ENCODE measurements at regions not wholly inside any gene's neighbourhood (a gene's known extent, or its start where the extent isn't known, plus 50 kb on each side); places are given as distances from the start of the nearest gene placed in this dataset.
"Not testable (repeated sequence)": the region's sequence is repeated elsewhere in the genome, so short reads cannot be mapped to it uniquely, and the experiment has no call there.

DNA sequence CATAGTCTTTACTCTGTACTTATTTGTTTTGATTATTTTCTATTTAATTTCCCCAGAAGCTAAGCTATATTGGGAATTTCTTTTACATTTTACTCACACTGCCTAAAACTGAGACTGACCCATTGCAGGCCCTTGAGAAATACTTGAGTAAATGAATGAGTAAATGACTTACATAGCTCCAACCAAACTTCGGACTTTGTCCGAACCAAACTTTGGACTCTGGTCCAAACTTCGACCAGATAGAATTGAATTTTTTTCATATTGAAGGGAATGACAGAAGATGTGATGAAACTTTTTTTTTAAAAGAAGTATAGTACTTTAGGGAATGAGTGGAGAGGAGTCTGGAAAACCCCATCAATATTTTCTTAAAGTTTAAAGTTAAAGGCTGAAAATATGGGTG, 75.6 kb upstream of the MYRIP start:
- TF ChIP-seq EZH2 (IDR thresholded peaks at IDR 0.05; ENCODE audit: insufficient read depth, low read length): no peak
- TF ChIP-seq, protein P1, sequence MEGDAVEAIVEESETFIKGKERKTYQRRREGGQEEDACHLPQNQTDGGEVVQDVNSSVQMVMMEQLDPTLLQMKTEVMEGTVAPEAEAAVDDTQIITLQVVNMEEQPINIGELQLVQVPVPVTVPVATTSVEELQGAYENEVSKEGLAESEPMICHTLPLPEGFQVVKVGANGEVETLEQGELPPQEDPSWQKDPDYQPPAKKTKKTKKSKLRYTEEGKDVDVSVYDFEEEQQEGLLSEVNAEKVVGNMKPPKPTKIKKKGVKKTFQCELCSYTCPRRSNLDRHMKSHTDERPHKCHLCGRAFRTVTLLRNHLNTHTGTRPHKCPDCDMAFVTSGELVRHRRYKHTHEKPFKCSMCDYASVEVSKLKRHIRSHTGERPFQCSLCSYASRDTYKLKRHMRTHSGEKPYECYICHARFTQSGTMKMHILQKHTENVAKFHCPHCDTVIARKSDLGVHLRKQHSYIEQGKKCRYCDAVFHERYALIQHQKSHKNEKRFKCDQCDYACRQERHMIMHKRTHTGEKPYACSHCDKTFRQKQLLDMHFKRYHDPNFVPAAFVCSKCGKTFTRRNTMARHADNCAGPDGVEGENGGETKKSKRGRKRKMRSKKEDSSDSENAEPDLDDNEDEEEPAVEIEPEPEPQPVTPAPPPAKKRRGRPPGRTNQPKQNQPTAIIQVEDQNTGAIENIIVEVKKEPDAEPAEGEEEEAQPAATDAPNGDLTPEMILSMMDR (IDR thresholded peaks at IDR 0.05; ENCODE audit: insufficient read depth, low read depth, low read length): no peak
- Mint-ChIP-seq H3K9me3 (ENCODE audit: unreplicated experiment) (peaks cover 3% of the 10 kb centered on the region), H3K4me1 (ENCODE audit: low read depth, unreplicated experiment) (no peaks in the 10 kb centered on the region), H3K27me3 (ENCODE audit: low read depth, unreplicated experiment) (no peaks in the 10 kb centered on the region), H3K27ac (ENCODE audit: unreplicated experiment) (no peak overlapping the region), H3K36me3 (ENCODE audit: low read depth, unreplicated experiment) (no peaks in the 10 kb centered on the region), H3K4me3 (ENCODE audit: unreplicated experiment) (no peak overlapping the region)
- Histone ChIP-seq H3K9me3 (ENCODE audit: insufficient read depth, low read depth, low read length) (no peaks in the 10 kb centered on the region), H3K4me2 (ENCODE audit: low read length) (no peak overlapping the region), H4K20me1 (ENCODE audit: insufficient read depth, low read length) (no peaks in the 10 kb centered on the region), H3K4me3 (ENCODE audit: insufficient read depth, low read depth, low read length) (no peak overlapping the region), H3K79me2 (ENCODE audit: insufficient read depth, low read length) (no peaks in the 10 kb centered on the region), H3K36me3 (ENCODE audit: insufficient read depth, low read length) (no peaks in the 10 kb centered on the region), H3K27ac (ENCODE audit: low read depth, low read length) (no peak overlapping the region), H2AFZ (ENCODE audit: low read depth, low read length) (no peak overlapping the region), H3K27me3 (ENCODE audit: insufficient read depth, low read length) (no peaks in the 10 kb centered on the region), H3K4me1 (ENCODE audit: insufficient read depth, low read length) (no peaks in the 10 kb centered on the region), H3K9ac (ENCODE audit: low read length) (no peak overlapping the region)
- DNase-seq (ENCODE audit: low read depth): no peak
- no peak for FAIRE-seq

DNA sequence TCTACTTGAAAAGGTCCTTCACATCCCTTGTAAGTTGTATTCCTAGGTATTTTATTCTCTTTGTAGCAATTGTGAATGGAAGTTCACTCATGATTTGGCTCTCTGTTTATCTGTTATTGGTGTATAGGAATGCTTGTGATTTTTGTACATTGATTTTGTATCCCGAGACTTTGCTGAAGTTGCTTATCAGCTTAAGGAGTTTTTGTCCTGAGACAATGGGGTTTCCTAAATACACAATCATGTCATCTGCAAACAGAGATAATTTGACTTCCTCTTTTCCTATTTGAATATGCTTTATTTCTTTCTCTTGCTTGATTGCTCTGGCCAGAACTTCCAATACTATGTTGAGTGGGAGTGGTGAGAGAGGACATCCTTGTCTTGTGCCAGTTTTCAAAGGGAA, 69.8 kb upstream of the MYRIP start:
- H3K27ac Mint-ChIP-seq (ENCODE audit: unreplicated experiment); H3K4me1 ChIP-seq (ENCODE audit: insufficient read depth, low read length); H3K79me2 ChIP-seq (ENCODE audit: insufficient read depth, low read length); H3K4me3 Mint-ChIP-seq (ENCODE audit: unreplicated experiment); H4K20me1 ChIP-seq (ENCODE audit: insufficient read depth, low read length); H3K27me3 Mint-ChIP-seq (ENCODE audit: low read depth, unreplicated experiment); H2AFZ ChIP-seq (ENCODE audit: low read depth, low read length); H3K4me2 ChIP-seq (ENCODE audit: low read length); H3K9me3 Mint-ChIP-seq (ENCODE audit: unreplicated experiment); FAIRE-seq; H3K9ac ChIP-seq (ENCODE audit: low read length); DNase-seq (ENCODE audit: low read depth); H3K36me3 Mint-ChIP-seq (ENCODE audit: low read depth, unreplicated experiment); H3K4me1 Mint-ChIP-seq (ENCODE audit: low read depth, unreplicated experiment); H3K9me3 ChIP-seq (ENCODE audit: insufficient read depth, low read depth, low read length); H3K36me3 ChIP-seq (ENCODE audit: insufficient read depth, low read length); H3K27me3 ChIP-seq (ENCODE audit: insufficient read depth, low read length); H3K4me3 ChIP-seq (ENCODE audit: insufficient read depth, low read depth, low read length); H3K27ac ChIP-seq (ENCODE audit: low read depth, low read length): not testable (repeated sequence)

DNA sequence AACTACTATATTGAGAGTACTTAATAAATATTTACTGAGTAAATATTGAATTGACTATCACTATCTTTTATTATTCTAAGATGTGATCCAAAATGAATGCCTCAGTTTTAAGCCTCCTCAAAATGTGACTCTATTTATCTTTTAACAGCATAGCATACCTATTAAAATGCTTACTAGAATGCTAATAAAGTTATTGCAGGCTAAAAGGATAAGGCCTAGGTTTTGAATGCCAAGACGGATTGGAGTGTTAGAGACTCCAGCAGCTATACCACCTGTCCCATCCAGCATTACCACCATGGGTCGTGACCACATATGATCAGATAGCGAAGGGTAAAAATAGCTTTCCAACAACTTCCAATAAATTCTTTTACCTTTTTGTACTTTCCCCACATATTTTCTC, 64.7 kb upstream of the MYRIP start:
- H3K4me1 ChIP-seq (ENCODE audit: insufficient read depth, low read length): no peaks in the 10 kb centered on the region
- Mint-ChIP-seq H3K4me3 (ENCODE audit: unreplicated experiment) (no peak overlapping the region), H3K9me3 (ENCODE audit: unreplicated experiment) (peaks cover 3% of the 10 kb centered on the region), H3K27ac (ENCODE audit: unreplicated experiment) (no peak overlapping the region), H3K4me1 (ENCODE audit: low read depth, unreplicated experiment) (no peaks in the 10 kb centered on the region), H3K36me3 (ENCODE audit: low read depth, unreplicated experiment) (no peaks in the 10 kb centered on the region), H3K27me3 (ENCODE audit: low read depth, unreplicated experiment) (no peaks in the 10 kb centered on the region)
- no peaks in the 10 kb centered on the region for H3K9me3 ChIP-seq (ENCODE audit: insufficient read depth, low read depth, low read length)
- no peaks in the 10 kb centered on the region for H4K20me1 ChIP-seq (ENCODE audit: insufficient read depth, low read length)
- H3K79me2 ChIP-seq (ENCODE audit: insufficient read depth, low read length): no peaks in the 10 kb centered on the region
- no peak overlapping the region for H3K27ac ChIP-seq (ENCODE audit: low read depth, low read length)
- H3K9ac ChIP-seq (ENCODE audit: low read length): no peak overlapping the region
- no peak overlapping the region for H2AFZ ChIP-seq (ENCODE audit: low read depth, low read length)
- H3K36me3 ChIP-seq (ENCODE audit: insufficient read depth, low read length): no peaks in the 10 kb centered on the region
- no peaks in the 10 kb centered on the region for H3K27me3 ChIP-seq (ENCODE audit: insufficient read depth, low read length)
- DNase-seq (ENCODE audit: low read depth) (no peak), FAIRE-seq (no peak)
- no peak overlapping the region for H3K4me2 ChIP-seq (ENCODE audit: low read length)
- TF ChIP-seq, protein P1 (IDR thresholded peaks at IDR 0.05; ENCODE audit: insufficient read depth, low read depth, low read length): no peak
- no peak for TF ChIP-seq EZH2 (IDR thresholded peaks at IDR 0.05; ENCODE audit: insufficient read depth, low read length)
- H3K4me3 ChIP-seq (ENCODE audit: insufficient read depth, low read depth, low read length): no peak overlapping the region

Data from astrocyte (in vitro differentiated cells and primary cell).